ENCODE measurements at regions not wholly inside any gene's neighbourhood (a gene's known extent, or its start where the extent isn't known, plus 50 kb on each side); places are given as distances from the start of the nearest gene placed in this dataset.

- Mint-ChIP-seq H3K9me3 (peaks cover 0 to 3% (median 0%) of the 10 kb centered on the region in 7 donors), H3K4me3 (no peak overlapping the region), H3K4me1 (peaks cover 2% of the 10 kb centered on the region), H3K27ac (peak overlapping the region in 2 of 7 donors; percentile 8 to 15), H3K27me3 (ENCODE audit: low read depth in 3 of 3) (peaks cover 0 to 25% (median 0%) of the 10 kb centered on the region in 3 donors), H3K36me3 (no peaks in the 10 kb centered on the region)
- Histone ChIP-seq H2AFZ (ENCODE audit: insufficient read depth, low read depth, low read length, poor library complexity, severe bottlenecking) (no peak overlapping the region), H4K20me1 (ENCODE audit: insufficient read depth, low read length) (no peaks in the 10 kb centered on the region), H3K36me3 (replicated peaks in 1 of 2; ENCODE audit: control insufficient read depth in 1 of 2, insufficient read depth in 2 of 2, low read length in 2 of 2) (no peaks in the 10 kb centered on the region), H3K27me3 (ENCODE audit: control insufficient read depth in 2 of 2, insufficient read depth in 2 of 2, low read length in 2 of 2) (peaks cover 0 to 11% of the 10 kb centered on the region in 2 donors), H3K4me3 (replicated peaks in 1 of 3; ENCODE audit: low read depth in 2 of 3, low read length in 3 of 3) (no peak overlapping the region), H3K4me1 (ENCODE audit: control insufficient read depth in 1 of 2, insufficient read depth in 2 of 2, low read length in 2 of 2) (peaks cover 4 to 13% of the 10 kb centered on the region in 2 donors), H3K9me3 (replicated peaks in 1 of 2; ENCODE audit: control insufficient read depth in 1 of 2, insufficient read depth in 1 of 2, low read length in 2 of 2) (no peaks in the 10 kb centered on the region), H3K4me2 (replicated peaks; ENCODE audit: extremely low read depth, low read length, poor library complexity, severe bottlenecking) (no peak overlapping the region), H3K27ac (ENCODE audit: low read depth in 1 of 2, low read length in 2 of 2) (no peak overlapping the region), H3K79me2 (ENCODE audit: insufficient read depth, low read length) (no peaks in the 10 kb centered on the region), H3K9ac (ENCODE audit: insufficient read depth, low read length, poor library complexity, severe bottlenecking) (no peak overlapping the region)
- no peak for DNase-seq
- TF ChIP-seq CTCF (IDR thresholded peaks at IDR 0.05) = no peak
- intact Hi-C loops (cut with micrococcal nuclease) = no loop called here
- 100% methylated on average over 1 of the region's 6 CpGs for WGBS (ENCODE audit: insufficient coverage)
Measured at GRCh38 chrX:41024755-41025154, 60.5 kb upstream of the USP9X start.

GRCh38 chrX:41025926-41026701 lies 59.1 kb upstream of the USP9X start:
- H3K9me3 ChIP-seq (replicated peaks in 1 of 2; ENCODE audit: control insufficient read depth in 1 of 2, insufficient read depth in 1 of 2, low read length in 2 of 2) = no peaks in the 10 kb centered on the region
- peaks cover 0 to 3% (median 0%) of the 10 kb centered on the region in 7 donors for H3K9me3 Mint-ChIP-seq
- H3K36me3 Mint-ChIP-seq = no peaks in the 10 kb centered on the region
- peaks cover 0 to 22% (median 0%) of the 10 kb centered on the region in 3 donors for H3K27me3 Mint-ChIP-seq (ENCODE audit: low read depth in 3 of 3)
- no peak overlapping the region for H3K9ac ChIP-seq (ENCODE audit: insufficient read depth, low read length, poor library complexity, severe bottlenecking)
- peaks cover 0 to 11% of the 10 kb centered on the region in 2 donors for H3K27me3 ChIP-seq (ENCODE audit: control insufficient read depth in 2 of 2, insufficient read depth in 2 of 2, low read length in 2 of 2)
- H3K79me2 ChIP-seq (ENCODE audit: insufficient read depth, low read length) = no peaks in the 10 kb centered on the region
- H2AFZ ChIP-seq (ENCODE audit: insufficient read depth, low read depth, low read length, poor library complexity, severe bottlenecking) = no peak overlapping the region
- H4K20me1 ChIP-seq (ENCODE audit: insufficient read depth, low read length) = no peaks in the 10 kb centered on the region
- no peak overlapping the region for H3K4me2 ChIP-seq (replicated peaks; ENCODE audit: extremely low read depth, low read length, poor library complexity, severe bottlenecking)
- no peak overlapping the region for H3K27ac ChIP-seq (ENCODE audit: low read depth in 1 of 2, low read length in 2 of 2)
- H3K4me1 Mint-ChIP-seq = peaks cover 2% of the 10 kb centered on the region
- no peak overlapping the region for H3K27ac Mint-ChIP-seq
- H3K36me3 ChIP-seq (replicated peaks in 1 of 2; ENCODE audit: control insufficient read depth in 1 of 2, insufficient read depth in 2 of 2, low read length in 2 of 2) = no peaks in the 10 kb centered on the region
- no peak for TF ChIP-seq CTCF (IDR thresholded peaks at IDR 0.05)
- peaks cover 4 to 13% of the 10 kb centered on the region in 2 donors for H3K4me1 ChIP-seq (ENCODE audit: control insufficient read depth in 1 of 2, insufficient read depth in 2 of 2, low read length in 2 of 2)
- intact Hi-C loops (cut with micrococcal nuclease) = no loop called here
- WGBS (ENCODE audit: insufficient coverage) = 100% methylated on average over 1 of the region's 13 CpGs
- H3K4me3 Mint-ChIP-seq = no peak overlapping the region
- H3K4me3 ChIP-seq (replicated peaks in 1 of 3; ENCODE audit: low read depth in 2 of 3, low read length in 3 of 3) = no peak overlapping the region
- DNase-seq = no peak
